ENCODE measurements at regions not wholly inside any gene's neighbourhood (a gene's known extent, or its start where the extent isn't known, plus 50 kb on each side); places are given as distances from the start of the nearest gene placed in this dataset.
"Not testable (repeated sequence)": the region's sequence is repeated elsewhere in the genome, so short reads cannot be mapped to it uniquely, and the experiment has no call there.

DNA sequence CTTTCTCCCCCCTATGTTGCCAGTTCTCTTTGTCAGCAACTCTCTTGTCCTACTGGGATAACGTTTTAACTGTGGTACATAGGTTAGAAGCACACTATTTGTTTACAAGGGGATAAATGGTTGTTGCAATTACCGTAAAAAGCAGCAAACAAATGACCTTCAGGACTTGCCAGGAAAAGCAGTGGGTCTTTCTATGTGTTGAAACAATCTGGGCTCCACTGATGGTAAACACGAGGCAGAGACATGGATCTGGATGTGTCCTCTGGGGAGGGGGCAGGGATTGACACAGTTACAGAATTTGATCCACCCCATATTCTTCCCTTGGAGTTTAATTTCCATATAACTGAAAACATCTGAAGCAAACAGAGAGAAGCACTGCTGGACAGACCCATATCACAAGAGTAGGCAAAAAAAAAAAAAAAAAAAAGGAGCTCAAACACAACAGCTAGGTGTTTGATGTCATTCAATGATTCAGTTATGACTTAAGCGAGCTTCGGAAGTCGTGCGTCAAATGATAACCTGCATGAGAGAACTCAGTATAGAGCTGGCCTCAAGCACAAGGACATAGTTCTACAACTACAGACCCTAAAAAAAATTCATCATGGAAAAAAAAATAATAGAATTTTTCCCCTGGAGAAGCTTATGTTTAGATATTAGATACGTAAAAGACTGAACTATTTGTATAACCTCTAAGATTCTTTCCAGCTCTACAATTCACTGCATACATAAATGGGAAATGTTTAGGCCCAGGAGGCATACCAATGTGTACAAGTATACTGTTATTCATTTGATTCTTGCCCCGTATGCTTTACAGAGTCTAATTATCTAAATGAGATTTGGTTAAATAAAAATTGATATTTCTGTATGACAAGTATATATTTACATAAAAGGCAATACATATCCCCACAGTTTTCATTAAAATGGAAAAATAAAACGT is 127.7 kb downstream of the ALDH8A1 start:
- no peak for DNase-seq

- DNase-seq = no peak
These were observed 128.5 kb downstream of the ALDH8A1 start for GRCh38 chr6:134821397-134821796.

DNA sequence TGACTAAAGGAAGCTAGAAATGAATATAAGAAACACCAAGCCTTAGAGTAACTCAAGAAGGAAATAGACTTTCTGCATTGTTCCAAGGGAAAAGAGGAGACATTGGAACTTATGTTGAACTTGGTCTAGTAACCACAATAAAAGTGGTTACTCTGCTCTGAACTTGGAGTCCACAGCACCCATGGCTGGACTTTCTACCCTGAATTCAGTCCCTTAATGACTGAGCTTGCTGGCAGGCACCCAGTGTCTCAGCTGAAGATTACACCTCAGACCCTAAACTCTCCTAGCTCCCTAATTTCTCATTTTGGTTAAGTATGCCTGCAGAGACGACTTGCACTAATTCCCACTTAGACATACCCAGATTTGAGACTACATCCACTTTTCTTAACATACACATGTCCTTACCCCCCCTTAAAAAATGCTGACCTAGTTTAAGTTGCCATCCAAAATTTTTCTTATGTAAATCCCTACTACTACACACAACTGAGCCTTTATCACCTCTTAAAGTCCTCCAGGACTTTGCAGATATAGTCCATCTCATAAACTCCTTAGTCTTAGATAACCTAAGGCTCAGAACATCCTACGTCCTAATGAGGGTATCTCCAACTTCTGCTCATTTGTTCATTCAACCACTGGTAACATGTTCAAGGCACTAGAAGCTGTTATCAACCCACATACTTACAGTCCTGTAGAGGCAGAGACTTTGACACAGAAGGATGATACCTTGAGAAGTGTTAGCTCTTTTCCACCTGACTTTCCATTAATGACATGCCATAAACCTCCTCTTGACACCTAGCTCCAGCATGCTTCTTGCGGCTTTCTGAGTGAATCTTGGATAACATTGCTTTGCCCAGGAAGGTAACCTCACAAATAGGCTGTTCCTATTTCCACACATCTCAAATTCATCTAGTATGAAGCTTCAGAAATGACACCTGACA is 129.8 kb downstream of the ALDH8A1 start:
- DNase-seq = no peak

GRCh38 chr6:134819236-134819635 is 130.7 kb downstream of the ALDH8A1 start:
- DNase-seq = no peak

DNA sequence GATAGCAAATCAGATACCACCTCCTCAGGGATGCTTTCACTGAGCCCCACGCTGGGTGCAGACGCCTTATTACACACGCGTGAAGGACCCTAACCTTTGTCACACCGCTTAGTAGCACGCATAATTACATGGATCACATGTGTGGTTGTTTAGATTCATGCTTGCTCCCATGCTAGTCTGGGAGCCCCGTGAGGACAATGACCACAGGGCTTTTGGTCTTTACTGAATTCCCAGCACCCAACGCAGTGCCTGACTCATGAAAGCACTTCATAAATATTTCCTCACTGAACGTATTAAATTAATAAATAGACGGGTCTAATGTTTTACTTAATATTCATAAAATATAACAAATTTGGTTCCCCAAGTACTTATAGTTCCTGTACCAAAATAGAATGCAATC is 132.5 kb downstream of the ALDH8A1 start:
- no peak for DNase-seq

DNA sequence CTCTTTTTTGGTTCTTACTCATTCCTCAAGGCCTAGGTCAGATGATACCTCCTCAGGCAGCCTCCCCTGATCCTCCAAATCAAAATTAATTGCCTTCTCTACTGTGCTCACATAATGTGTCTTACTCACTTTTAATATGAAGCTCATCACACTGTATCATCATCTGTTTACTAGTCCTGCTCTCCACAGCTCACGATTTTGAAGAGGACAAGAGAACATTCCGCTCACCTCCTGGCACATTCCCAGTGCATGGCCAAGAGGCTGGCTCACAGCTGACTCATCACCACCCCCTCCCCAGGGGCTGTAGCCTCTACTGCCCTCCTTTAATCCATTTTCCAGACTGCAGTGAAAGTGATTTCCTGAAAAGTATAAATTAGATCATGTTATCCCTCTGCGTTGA is 133.1 kb downstream of the ALDH8A1 start:
- no peak for DNase-seq

DNA sequence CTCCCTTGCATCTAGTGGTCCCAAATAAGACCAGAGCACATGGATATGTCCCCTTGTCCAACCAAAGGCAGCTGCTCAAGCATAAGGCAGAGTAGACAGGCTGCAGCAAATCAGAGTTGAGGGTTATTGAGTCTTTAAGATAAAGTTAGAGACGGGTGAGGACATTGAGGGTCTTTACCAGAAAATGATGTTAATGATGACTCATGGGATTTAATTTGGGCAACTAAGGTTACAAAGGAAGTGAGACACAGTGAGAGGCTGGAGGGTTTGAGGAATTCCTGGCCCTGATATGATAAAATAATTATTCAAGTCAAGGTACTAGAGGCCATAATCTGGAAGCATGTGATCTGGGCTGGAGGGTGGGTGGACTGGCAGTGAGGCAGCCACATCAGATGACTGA is 133.6 kb downstream of the ALDH8A1 start:
- no peak for DNase-seq

DNA sequence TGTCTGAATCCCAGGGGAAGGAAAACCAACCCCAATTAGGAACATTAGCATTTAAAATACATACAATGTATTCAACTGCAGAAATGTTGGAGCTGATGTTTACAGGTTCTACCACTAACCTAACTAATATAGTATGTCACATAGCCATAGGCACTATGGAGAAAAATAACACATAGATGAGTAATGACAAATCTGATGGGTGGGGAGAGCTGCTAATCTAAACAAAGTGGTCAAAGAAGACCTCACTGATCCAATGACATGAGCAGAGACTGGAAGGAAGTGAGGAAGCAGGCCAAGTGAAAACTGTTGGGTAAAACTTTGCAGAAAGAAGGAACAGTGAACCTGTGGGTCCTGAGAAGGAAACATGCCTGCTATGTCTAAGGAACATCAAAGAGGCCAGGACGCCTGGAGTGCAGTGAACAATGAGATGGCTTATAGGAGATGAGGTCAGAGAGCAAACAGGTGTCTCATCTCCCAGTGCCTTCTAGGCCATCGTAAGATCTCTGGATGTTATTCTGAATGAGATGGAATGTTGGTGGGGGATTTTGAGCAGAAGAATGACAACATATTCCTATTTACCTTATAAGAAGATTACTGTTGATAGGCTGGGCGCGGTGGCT is 135.7 kb downstream of the ALDH8A1 start:
- DNase-seq = no peak

GRCh38 chr6:134813146-134813545 is 136.8 kb downstream of the ALDH8A1 start:
- no peak for DNase-seq

GRCh38 chr6:134810402-134810801 is 139.5 kb downstream of the ALDH8A1 start:
- DNase-seq = no peak

DNA sequence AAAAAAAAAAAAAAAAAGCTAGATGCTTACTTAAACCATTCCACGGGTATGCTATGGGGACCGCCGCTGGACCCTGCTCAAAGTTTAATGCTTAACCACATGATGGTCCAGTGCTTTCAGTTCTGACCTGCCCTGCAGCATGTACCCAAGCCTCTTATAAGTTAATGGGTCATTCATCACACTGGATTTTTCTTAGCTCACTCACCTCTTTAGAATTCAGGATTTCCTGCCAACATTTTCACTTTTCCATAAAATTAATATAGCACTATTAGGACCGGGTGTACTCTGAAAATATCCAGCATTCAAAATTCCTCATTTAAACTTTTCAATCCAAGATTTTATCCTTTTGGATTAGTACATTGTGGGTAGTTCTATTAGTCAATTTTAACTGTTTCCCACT is 140.8 kb downstream of the ALDH8A1 start:
- DNase-seq = no peak

DNA sequence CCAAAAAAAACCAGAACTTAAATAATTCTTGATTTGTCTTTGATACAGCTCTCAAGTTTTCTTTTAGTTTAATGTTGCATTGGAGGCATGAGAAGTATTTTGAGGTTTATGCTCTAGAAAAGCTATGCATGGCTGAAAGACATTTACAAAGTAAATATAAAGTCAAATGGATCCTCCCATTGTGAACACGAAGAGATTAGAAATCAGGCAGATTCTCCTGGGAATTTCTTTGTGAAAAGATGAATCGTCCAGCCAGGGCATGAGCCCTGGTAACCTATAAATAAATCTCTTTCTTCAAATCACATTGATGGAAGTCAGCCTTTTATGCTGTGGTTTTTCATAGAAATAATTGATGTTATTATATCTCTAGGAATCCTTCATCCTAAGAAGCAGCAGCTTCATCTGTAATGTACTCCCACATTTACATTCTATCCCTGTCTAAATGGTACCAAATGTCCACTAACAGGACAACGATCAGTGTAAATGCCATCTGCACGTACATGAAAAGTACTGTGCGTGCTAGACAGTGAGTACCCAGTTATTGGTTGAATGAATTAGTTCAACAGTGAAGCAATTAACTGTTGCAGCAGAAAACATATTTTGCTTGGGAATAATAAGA is 143.6 kb downstream of the ALDH8A1 start:
- DNase-seq = no peak

DNA sequence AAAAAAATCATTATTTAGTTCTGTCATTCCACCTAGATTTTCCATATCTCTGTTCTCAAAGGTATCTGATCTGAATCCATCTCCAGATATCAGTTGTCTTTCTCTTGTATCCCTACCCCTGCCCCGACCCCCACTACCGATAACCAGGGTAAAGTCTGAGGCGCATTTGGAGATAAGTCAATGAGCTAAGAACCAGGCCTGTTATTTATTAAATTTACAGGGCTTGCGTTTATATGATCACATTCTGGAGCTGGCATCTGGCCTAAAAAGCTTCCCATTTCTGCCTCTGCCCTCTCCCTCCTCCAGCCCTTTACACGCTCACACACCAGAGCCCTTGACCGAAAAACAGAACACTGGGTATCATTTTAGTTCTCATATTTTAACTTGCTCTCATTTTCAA is 144.7 kb downstream of the ALDH8A1 start:
- no peak for DNase-seq

DNA sequence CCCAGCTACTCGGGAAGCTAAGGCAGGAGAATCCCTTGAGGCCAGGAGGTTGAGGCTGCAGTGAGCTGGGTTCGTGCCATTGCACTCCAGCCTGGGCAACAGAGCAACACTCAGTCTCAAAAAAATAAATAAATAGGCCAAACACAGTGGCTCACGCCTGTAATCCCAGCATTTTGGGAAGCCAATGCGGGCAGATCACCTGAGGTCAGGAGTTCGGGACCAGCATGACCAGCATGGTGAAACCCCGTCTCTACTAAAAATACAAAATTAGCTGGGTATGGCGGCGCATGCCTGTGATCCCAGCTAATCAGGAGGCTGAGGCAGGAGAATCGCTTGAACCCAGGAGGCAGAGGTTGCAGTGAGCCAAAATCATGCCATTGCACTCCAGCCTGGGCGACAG is 145.6 kb downstream of the ALDH8A1 start:
- DNase-seq = not testable (repeated sequence)

DNA sequence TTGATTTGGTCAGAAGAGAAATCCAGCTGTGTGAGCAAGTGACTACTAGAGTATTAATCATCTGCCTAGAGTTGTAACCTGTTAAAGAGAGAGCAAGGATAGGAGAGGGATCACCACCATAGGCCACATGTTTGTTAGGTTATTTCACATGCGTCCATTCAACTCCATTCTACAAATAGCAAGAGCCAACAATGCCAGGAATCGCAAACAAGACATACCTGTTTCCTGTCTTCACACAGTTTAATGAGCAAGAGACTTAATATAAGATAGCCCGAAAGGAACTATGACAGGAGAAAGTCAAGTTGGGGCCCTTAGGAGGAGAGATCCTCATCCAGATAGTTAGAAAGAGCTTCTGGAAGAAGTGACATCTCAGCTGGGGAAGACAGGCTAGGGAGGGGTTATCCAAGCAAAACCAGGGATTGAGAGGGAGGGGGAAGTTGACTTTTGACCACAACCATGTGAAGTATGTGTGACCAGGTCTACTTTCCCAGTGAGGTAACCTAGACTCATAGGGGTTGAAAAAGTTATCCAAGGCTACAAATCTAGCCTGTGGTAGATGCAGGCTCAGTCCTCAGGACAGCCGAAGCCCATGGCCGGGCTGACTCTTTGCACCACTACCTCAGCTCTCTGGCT is 147.4 kb downstream of the ALDH8A1 start:
- no peak for DNase-seq

DNA sequence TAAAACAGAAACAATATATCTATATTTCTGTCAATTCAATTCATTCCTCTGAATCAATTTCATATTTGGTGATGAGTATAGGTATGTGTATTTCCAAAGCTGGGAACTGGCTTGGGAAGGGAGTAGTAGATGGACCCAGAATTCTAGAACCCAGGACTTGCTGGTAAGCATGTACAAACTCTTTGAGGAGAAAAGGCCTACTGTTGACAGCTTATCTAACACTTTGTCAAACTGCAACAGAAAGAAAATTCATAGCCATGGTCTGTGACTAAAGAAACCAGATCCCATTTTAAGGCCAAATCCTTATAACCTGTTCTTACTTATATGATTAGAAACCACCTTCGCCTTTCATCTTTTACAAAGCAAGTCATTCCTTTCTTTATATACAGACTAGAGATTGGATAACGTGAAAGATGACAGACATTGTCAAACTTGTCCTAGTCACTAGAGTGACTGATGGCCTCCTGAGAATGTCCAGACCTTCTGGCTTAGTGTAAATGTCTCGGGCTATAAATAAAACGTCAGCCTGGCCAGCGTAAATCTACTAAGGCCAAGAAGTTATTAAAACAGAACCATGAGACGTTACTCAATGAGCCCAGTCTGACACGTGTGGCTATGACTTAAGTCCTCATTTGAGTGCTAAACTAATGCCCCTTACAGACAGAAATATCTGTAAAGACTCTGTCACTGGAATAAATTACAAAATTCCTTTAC is 152.3 kb downstream of the ALDH8A1 start:
- DNase-seq = no peak

DNA sequence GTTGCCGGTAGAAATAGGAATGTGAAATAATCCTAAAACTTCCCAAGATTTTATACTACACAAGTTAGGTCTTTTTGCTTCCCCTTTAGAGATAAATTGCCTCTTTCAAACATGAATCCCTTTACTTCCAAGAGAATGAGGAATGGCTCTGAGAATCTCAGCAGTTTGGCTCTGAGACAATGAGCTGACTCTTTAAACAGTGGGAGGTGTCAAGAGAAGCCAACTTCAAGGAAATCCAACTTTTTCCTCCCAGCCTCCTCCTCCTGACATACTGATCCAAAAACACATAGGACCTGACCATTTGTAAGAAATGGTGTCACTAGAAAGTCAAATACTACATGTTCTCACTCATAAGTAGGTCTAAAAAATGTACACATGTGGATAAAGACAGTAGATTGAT is 154.2 kb downstream of the ALDH8A1 start:
- DNase-seq = no peak

DNA sequence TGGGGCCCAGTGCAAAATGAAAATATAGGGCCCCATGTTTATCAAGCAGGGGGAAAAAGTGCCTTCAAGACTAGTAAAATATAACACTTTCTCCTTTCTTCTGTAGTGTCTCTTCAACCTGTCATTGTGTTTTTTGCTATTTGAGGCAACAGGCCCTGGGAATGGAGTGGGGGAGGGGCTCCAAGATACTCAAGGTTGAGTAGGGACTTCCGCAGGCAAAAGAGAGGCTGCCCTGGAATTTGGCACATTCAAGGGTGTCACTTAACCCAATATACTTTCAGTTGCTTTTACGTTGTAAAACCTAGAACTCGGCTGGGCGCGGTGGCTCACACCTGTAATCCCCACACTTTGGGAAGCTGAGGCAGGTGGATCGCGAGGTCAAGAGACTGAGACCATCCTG is 154.9 kb downstream of the ALDH8A1 start:
- DNase-seq = no peak

- DNase-seq = not testable (repeated sequence)
These were observed 158.6 kb downstream of the ALDH8A1 start for GRCh38 chr6:134791243-134791843.

DNA sequence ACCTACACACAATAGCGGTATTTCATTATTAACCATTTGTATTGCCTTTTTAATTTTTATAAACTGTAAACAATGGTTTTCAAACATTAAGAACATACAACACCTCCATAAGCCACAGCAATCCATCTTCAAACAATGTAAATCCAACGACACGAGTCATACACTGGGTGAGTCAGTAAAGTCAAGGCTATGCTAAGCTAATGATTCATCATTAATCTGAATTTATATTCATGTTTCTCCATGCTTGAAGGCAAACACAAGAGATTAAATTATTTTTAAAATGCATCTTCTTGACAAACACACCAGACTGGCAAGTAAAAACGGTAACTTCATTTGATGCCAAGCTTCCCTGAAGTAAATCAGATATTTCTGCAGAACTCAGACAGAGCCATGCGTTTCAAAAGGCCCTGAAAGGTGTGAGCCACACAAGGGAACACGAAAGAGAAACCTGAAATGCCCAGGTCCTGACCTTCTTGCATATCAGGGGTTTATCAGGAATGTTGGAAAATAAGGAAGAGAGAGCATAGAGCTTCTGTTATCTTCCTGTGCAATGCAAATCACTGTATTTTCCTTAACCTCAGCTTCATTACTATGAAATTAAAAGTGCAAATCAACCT is 162.5 kb downstream of the ALDH8A1 start:
- no peak for DNase-seq

DNA sequence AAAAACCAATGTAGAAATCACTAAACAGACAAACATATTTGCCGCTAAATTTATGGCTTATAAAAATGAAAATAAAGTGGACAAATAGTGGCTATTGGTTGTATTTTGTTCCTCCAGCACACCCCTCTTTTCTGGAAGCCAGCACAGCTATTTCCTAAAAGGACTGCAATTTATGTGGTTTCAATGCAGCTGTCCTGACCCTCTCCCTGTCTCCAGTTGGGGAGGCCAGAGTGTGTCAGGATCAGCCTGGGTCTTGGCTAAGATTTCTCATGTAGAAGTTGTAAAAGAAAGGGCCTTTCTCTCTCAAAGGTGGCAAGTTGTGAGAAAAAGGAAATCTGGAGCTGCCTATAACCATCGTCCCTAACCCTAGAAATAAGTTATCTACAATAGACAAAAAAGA is 165.6 kb downstream of the ALDH8A1 start:
- DNase-seq = no peak

Data from CD4-positive, alpha-beta T cell treated with Interleukin-21 for 1 hour (primary cell).